HAP-1 (cell line): ENCODE measurements at regions not wholly inside any gene's neighbourhood (a gene's known extent, or its start where the extent isn't known, plus 50 kb on each side); places are given as distances from the start of the nearest gene placed in this dataset.

ENCODE experiments used
- DNase-seq, 2 experiments: peaks; one replicate each; pipeline ENCODE4 v3.0.0-alpha.2; 2016 to 2020; ENCODE audit warnings: low spot score in 2 of 2
- H3K27me3 ChIP-seq: fragments of 250-450 bp; sonication (Bioruptor Pico); 2 replicates; pipeline ENCODE4 v1.5.1; 2020; ENCODE audit warnings: low read depth, mild to moderate bottlenecking, moderate library complexity
- H3K36me3 ChIP-seq: fragments of 250-450 bp; sonication (Bioruptor Pico); replicated peaks from 2 replicates; pipeline ENCODE4 v1.5.1; 2020; ENCODE audit warnings: mild to moderate bottlenecking
- H3K4me1 ChIP-seq: fragments of 250-450 bp; sonication (Bioruptor Pico); 2 replicates; pipeline ENCODE4 v1.5.1; 2020; ENCODE audit warnings: mild to moderate bottlenecking
- H3K4me3 ChIP-seq: fragments of 250-450 bp; sonication (Bioruptor Pico); 2 replicates; pipeline ENCODE4 v1.5.1; 2020; ENCODE audit warnings: mild to moderate bottlenecking, moderate library complexity
- H3K9me3 ChIP-seq: fragments of 250-450 bp; sonication (Bioruptor Pico); 2 replicates; pipeline ENCODE4 v1.5.1; 2020; ENCODE audit warnings: mild to moderate bottlenecking, moderate library complexity
- in situ Hi-C: fragments of 300-500 bp; cut with MboI; formaldehyde crosslinking; loops from 3 replicates; pipeline ENCODE4 v1.14.3; 2020; ENCODE audit warnings: low sequenced_read_pairs, inconsistent platforms, mixed read lengths

- no peaks in the 10 kb centered on the region for H3K36me3 ChIP-seq
- no peaks in the 10 kb centered on the region for H3K27me3 ChIP-seq
- no peak overlapping the region for H3K4me3 ChIP-seq
- peak; percentile 41 to 98 for DNase-seq
- in situ Hi-C loops: no loop called here
- no peaks in the 10 kb centered on the region; the same call in 1 of the 2 replicates for H3K9me3 ChIP-seq
- H3K4me1 ChIP-seq: peaks cover 17% of the 10 kb centered on the region
Measured at GRCh38 chr4:163077680-163078079, 89.0 kb downstream of the NAF1 start.

- no peaks in the 10 kb centered on the region for H3K36me3 ChIP-seq
- no peaks in the 10 kb centered on the region; the same call in 1 of the 2 replicates for H3K9me3 ChIP-seq
- H3K4me3 ChIP-seq: no peak overlapping the region
- DNase-seq: no peak
- in situ Hi-C loops: loop anchor here (25.0 kb wide), 1 partner anchor 265 kb away; the partner anchor contains the start of genes NPY1R and NPY5R
- peaks cover 6% of the 10 kb centered on the region for H3K4me1 ChIP-seq
- H3K27me3 ChIP-seq: no peaks in the 10 kb centered on the region
Measured at GRCh38 chr4:163072222-163072621, 94.5 kb downstream of the NAF1 start.

DNA sequence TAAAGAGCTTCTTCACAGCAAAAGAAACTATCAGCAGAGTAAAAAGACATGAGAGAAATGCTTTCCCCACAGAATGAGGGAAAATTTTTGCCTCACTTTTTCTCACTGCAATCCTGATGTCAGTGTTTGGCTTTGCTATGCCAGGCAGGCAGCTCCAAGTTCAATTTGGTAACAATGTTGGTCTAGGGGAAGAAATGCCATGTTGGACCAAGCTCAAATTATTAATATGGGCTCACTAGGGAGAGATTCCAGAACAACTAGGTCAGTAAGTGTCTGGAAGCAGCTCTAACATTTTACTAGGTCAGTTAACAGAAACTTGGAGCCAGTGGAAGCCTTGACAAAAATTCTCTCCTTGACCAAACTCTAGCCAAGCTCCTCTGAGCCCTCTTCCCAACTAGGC, 95.4 kb downstream of the NAF1 start:
- Histone ChIP-seq H3K9me3 (no peaks in the 10 kb centered on the region; the same call in 1 of the 2 replicates), H3K36me3 (no peaks in the 10 kb centered on the region), H3K4me3 (no peak overlapping the region), H3K27me3 (no peaks in the 10 kb centered on the region), H3K4me1 (no peaks in the 10 kb centered on the region)
- in situ Hi-C loops: loop anchor here (25.0 kb wide), 1 partner anchor 266 kb away; the partner anchor contains the start of genes NPY1R and NPY5R
- no peak for DNase-seq

DNA sequence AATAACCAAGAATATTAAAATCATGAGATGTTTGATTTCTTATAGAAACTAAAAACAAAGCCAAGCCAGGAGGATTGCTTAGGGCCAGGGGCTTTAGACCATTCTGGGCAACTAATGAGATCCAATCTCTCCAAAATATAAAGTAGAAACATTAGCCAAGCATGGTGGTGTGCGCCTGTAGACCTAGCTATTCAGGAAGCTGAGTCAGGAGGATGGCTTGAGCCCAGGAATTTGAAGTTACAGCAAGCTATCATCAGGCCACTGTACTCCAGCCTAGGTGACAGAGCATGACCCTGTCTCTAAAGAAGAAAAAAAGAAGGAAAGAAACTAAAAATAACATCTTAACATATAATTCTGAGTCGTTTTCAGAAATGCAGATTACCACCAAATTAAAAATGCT, 96.7 kb downstream of the NAF1 start:
- DNase-seq: no peak
- in situ Hi-C loops: loop anchor here (25.0 kb wide), 1 partner anchor 267 kb away; the partner anchor contains the start of genes NPY1R and NPY5R

GRCh38 chr4:163063891-163064290, 102.8 kb downstream of the NAF1 start:
- no peaks in the 10 kb centered on the region for H3K36me3 ChIP-seq
- no peaks in the 10 kb centered on the region for H3K4me1 ChIP-seq
- no peaks in the 10 kb centered on the region for H3K27me3 ChIP-seq
- no peaks in the 10 kb centered on the region; the same call in 1 of the 2 replicates for H3K9me3 ChIP-seq
- in situ Hi-C loops: loop anchor here (25.0 kb wide), 1 partner anchor 273 kb away; the partner anchor contains the start of genes NPY1R and NPY5R
- DNase-seq: no peak
- no peak overlapping the region for H3K4me3 ChIP-seq

More for the DNA sequence above, 96.7 kb downstream of the NAF1 start:
- no peaks in the 10 kb centered on the region for H3K4me1 ChIP-seq
- H3K27me3 ChIP-seq: no peaks in the 10 kb centered on the region
- H3K36me3 ChIP-seq: no peaks in the 10 kb centered on the region
- H3K4me3 ChIP-seq: no peak overlapping the region
- no peaks in the 10 kb centered on the region; the same call in 1 of the 2 replicates for H3K9me3 ChIP-seq

- 0 out of 2 replicates have a peak, but pooled peaks cover 2% of the 10 kb centered on the region for H3K27me3 ChIP-seq
- no peak overlapping the region for H3K4me3 ChIP-seq
- in situ Hi-C loops: no loop called here
- peak; percentile 38 to 48 for DNase-seq
- H3K36me3 ChIP-seq: no peaks in the 10 kb centered on the region
- peaks cover 8% of the 10 kb centered on the region; the same call in 1 of the 2 replicates for H3K4me1 ChIP-seq
- H3K9me3 ChIP-seq: no peaks in the 10 kb centered on the region
Measured at GRCh38 chr4:163048447-163048846, 118.2 kb downstream of the NAF1 start.

DNA sequence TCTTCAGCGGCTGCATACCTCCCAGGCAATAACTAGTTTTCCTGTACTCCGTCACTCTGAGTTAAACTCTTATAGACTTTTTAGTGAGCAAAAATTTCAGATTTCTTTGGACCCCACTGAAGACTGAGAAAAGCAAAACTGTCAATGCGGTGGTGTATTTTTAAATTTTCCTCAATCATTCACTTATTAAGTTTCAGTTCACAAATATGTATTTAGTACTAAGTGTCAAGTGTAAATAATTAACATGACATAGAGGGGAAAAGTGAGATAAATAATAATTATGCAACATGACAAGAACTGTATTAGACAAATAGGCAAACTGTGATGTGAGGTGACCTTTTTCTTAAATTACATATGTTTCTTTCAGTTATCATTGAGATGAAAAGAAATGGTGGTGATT, 124.4 kb downstream of the NAF1 start:
- no peaks in the 10 kb centered on the region for H3K36me3 ChIP-seq
- H3K9me3 ChIP-seq: no peaks in the 10 kb centered on the region
- H3K27me3 ChIP-seq: no peaks in the 10 kb centered on the region
- H3K4me1 ChIP-seq: peaks cover 8% of the 10 kb centered on the region; the same call in 1 of the 2 replicates
- H3K4me3 ChIP-seq: no peak overlapping the region
- DNase-seq: no peak
- in situ Hi-C loops: no loop called here

GRCh38 chr4:163017135-163017534, 149.6 kb downstream of the NAF1 start:
- no peaks in the 10 kb centered on the region for H3K27me3 ChIP-seq
- in situ Hi-C loops: no loop called here
- H3K9me3 ChIP-seq: no peaks in the 10 kb centered on the region
- DNase-seq: no peak
- H3K4me3 ChIP-seq: no peak overlapping the region
- no peaks in the 10 kb centered on the region for H3K36me3 ChIP-seq
- no peaks in the 10 kb centered on the region for H3K4me1 ChIP-seq

DNA sequence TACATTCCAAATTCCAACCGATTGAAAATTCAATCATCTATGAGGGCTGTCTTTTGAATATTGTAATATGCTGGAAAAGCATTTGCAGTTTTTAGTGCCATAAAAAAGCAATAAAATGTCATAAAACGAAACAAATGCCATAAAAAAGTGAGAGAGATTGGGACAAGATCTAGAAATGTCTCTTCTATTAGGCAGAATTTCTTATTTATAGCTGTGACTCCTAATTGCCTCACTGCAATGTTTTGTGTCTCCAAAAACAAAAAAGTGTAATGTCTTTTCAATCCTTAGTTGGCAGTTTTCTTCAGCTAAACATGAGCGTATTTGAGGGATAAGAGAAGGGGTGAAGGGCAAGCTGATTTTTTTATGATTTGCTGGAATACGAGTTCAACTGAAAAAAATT, 153.9 kb downstream of the NAF1 start:
- Histone ChIP-seq H3K36me3 (no peaks in the 10 kb centered on the region), H3K4me3 (no peak overlapping the region), H3K27me3 (no peaks in the 10 kb centered on the region), H3K4me1 (no peaks in the 10 kb centered on the region), H3K9me3 (no peaks in the 10 kb centered on the region)
- in situ Hi-C loops: no loop called here
- no peak for DNase-seq

GRCh38 chr4:163003979-163004378, 162.7 kb downstream of the NAF1 start:
- DNase-seq: peak in 1 of 2 experiments; percentile 22
- in situ Hi-C loops: no loop called here
- no peaks in the 10 kb centered on the region for H3K4me1 ChIP-seq
- no peaks in the 10 kb centered on the region for H3K36me3 ChIP-seq
- H3K4me3 ChIP-seq: no peak overlapping the region
- H3K9me3 ChIP-seq: no peaks in the 10 kb centered on the region
- no peaks in the 10 kb centered on the region for H3K27me3 ChIP-seq

DNA sequence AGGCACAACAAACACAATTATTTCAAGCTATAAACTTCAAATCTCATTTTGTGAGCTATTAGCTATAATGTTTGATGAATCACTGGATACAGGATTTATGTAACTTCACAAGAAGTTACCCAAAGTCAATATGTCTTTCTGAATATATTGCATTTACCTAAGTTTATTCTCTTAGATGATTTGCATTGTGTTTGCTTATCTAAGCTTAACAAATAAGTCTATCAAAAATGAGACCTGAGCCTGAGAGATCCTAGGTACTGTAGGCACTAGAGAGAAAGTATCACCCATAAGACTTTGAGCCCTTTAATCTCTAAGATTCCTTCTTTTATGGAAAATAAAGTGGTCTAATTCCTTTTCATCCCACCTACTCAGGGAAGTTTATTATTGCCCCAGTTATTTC, 178.2 kb downstream of the NAF1 start:
- in situ Hi-C loops: no loop called here
- 0 out of 2 replicates have a peak, but pooled peaks cover 4% of the 10 kb centered on the region for H3K4me1 ChIP-seq
- no peaks in the 10 kb centered on the region for H3K36me3 ChIP-seq
- H3K27me3 ChIP-seq: no peaks in the 10 kb centered on the region
- DNase-seq: no peak
- H3K9me3 ChIP-seq: no peaks in the 10 kb centered on the region
- no peak overlapping the region for H3K4me3 ChIP-seq

DNA sequence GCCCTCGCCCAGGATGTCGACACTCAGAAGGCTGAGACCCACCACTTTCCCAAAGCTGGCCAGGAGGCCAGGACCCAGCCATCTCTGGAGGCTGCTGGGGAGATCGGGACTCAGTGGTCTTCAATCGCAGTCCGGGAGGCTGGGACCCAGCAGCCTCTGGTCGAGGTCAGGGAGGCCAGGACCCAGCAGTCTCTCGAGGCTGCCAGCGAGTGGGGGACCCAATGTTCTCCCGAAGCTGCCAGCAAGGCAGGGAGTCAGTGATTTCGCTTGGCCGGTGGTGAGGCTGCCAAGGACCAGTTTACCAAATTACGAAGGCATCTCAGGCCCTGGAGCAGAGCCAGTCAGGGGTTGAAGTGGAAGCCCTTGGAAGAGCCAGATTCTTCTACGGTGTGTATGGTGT, 181.6 kb downstream of the NAF1 start:
- in situ Hi-C loops: no loop called here
- Histone ChIP-seq H3K4me1 (0 out of 2 replicates have a peak, but pooled peaks cover 4% of the 10 kb centered on the region), H3K4me3 (no peak overlapping the region), H3K36me3 (no peaks in the 10 kb centered on the region), H3K27me3 (no peaks in the 10 kb centered on the region), H3K9me3 (no peaks in the 10 kb centered on the region)
- no peak for DNase-seq

DNA sequence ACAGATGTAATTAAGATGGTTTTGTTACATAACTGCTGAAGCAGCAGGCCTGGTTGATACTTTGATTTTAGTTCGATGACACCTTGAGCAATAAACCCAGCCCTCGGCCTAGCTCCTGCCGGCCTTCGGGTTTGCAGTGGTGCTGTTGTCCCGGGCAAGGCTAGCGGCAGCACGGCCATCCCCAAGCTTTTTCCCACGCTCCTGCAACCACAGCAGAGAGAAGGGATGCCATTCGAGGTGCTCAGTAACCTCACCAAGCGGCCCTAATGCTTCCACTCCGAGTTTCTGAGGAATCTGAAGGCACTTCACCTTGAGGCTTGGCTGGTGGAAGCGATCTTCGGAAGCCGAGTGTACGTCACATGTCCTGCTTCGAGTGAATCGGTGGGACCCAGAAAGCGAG, 182.1 kb downstream of the NAF1 start:
- in situ Hi-C loops: no loop called here
- H3K9me3 ChIP-seq: no peaks in the 10 kb centered on the region
- H3K4me1 ChIP-seq: 0 out of 2 replicates have a peak, but pooled peaks cover 4% of the 10 kb centered on the region
- no peaks in the 10 kb centered on the region for H3K27me3 ChIP-seq
- H3K4me3 ChIP-seq: no peak overlapping the region
- no peak for DNase-seq
- H3K36me3 ChIP-seq: no peaks in the 10 kb centered on the region

GRCh38 chr4:162981823-162982222, 184.9 kb downstream of the NAF1 start:
- H3K9me3 ChIP-seq: no peaks in the 10 kb centered on the region
- H3K27me3 ChIP-seq: no peaks in the 10 kb centered on the region
- H3K36me3 ChIP-seq: no peaks in the 10 kb centered on the region
- no peak overlapping the region for H3K4me3 ChIP-seq
- no peak for DNase-seq
- in situ Hi-C loops: no loop called here
- no peaks in the 10 kb centered on the region for H3K4me1 ChIP-seq

GRCh38 chr4:162978398-162978797, 188.3 kb downstream of the NAF1 start:
- in situ Hi-C loops: no loop called here
- H3K27me3 ChIP-seq: no peaks in the 10 kb centered on the region
- peaks cover 4% of the 10 kb centered on the region for H3K4me1 ChIP-seq
- H3K4me3 ChIP-seq: no peak overlapping the region
- no peaks in the 10 kb centered on the region for H3K9me3 ChIP-seq
- no peaks in the 10 kb centered on the region for H3K36me3 ChIP-seq
- no peak for DNase-seq
